ENCODE measurements at regions not wholly inside any gene's neighbourhood (a gene's known extent, or its start where the extent isn't known, plus 50 kb on each side); places are given as distances from the start of the nearest gene placed in this dataset.

DNA sequence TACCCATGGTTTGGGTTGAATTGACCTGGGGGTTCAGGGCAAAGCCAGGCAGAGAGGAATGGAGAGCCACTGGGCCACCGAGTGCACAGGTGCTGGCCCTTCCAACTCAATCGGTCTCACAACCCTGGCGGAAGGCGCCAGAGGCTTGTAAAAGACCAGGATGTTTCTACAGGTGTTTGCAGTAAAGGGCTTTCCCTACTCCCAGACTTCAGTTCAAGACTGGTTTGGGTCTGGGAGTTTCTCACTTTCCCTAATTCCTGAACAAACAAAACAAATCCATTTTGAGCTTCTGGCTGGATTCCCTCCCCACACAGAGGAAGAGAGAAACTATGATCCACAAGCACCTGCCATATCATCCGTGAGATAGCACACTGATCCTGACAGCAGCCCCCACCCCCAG lies 125.2 kb upstream of the KLF4 start:
- no peak overlapping the region for H3K4me3 ChIP-seq (ENCODE audit: low read depth, low read length)
- H3K36me3 ChIP-seq (ENCODE audit: control insufficient read depth, insufficient read depth, low read length), result no peaks in the 10 kb centered on the region
- no peak overlapping the region for H3K27ac ChIP-seq (ENCODE audit: low read depth, low read length)
- H3K4me1 ChIP-seq (ENCODE audit: control insufficient read depth, insufficient read depth, low read length), result no peaks in the 10 kb centered on the region
- no peaks in the 10 kb centered on the region for H3K9me3 ChIP-seq (ENCODE audit: control insufficient read depth, insufficient read depth, low read length)
- DNase-seq (ENCODE audit: low read depth in 4 of 6, low spot score in 6 of 6), result no peak
- H3K27me3 ChIP-seq (ENCODE audit: control insufficient read depth, insufficient read depth, low read length), result no peaks in the 10 kb centered on the region
- 77% methylated on average over 4 of the region's 5 CpGs for WGBS (ENCODE audit: insufficient coverage)

DNA sequence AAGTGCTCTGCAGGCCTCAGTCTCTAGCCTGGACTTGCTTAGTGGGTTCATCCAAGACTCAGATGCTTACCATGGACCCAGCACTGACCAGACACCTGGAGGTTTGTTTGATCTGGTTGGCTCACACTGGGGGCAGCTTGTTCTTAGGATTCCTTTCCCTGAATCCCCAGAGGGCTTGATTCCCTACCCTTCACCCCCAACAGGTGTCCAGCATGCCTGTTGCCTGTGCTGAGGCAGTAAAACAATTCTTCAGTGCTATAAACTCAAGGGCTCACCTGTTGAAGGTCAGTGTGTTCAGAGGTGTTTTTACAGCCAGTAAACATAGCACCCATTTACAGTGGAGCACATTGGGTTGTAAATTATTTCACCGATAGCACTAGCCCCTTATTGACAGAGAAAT lies 123.8 kb upstream of the KLF4 start:
- H3K4me3 ChIP-seq (ENCODE audit: low read depth, low read length), result no peak overlapping the region
- no peaks in the 10 kb centered on the region for H3K4me1 ChIP-seq (ENCODE audit: control insufficient read depth, insufficient read depth, low read length)
- H3K9me3 ChIP-seq (ENCODE audit: control insufficient read depth, insufficient read depth, low read length), result no peaks in the 10 kb centered on the region
- no peak overlapping the region for H3K27ac ChIP-seq (ENCODE audit: low read depth, low read length)
- H3K27me3 ChIP-seq (ENCODE audit: control insufficient read depth, insufficient read depth, low read length), result no peaks in the 10 kb centered on the region
- H3K36me3 ChIP-seq (ENCODE audit: control insufficient read depth, insufficient read depth, low read length), result no peaks in the 10 kb centered on the region
- WGBS (ENCODE audit: insufficient coverage), result no CpG with 5 or more reads among the region's 1 CpG
- no peak for DNase-seq (ENCODE audit: low read depth in 4 of 6, low spot score in 6 of 6)

DNA sequence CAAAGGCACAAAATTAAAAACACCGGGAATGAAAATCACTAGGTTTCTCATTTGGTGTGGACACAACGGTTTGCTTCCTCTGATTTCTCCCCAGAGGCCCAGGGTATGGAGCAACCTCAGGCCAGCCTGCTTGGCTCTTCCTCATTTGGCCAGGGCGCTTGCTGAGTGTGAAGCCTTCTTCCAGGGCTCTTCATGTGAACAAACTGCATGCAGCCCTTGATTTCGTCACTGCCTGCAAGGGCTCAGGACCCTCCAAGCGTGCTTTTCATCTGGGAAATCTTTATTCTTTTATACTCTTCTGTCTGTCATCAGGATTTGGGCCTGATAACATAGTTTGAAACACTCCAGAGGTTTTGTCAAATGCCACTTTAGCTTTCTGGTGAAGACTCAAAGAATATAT lies 122.6 kb upstream of the KLF4 start:
- 90% methylated on average over 5 of the region's 5 CpGs for WGBS (ENCODE audit: insufficient coverage)
- Histone ChIP-seq H3K9me3 (ENCODE audit: control insufficient read depth, insufficient read depth, low read length) (no peaks in the 10 kb centered on the region), H3K27ac (ENCODE audit: low read depth, low read length) (no peak overlapping the region), H3K27me3 (ENCODE audit: control insufficient read depth, insufficient read depth, low read length) (no peaks in the 10 kb centered on the region), H3K4me1 (ENCODE audit: control insufficient read depth, insufficient read depth, low read length) (no peaks in the 10 kb centered on the region), H3K36me3 (ENCODE audit: control insufficient read depth, insufficient read depth, low read length) (no peaks in the 10 kb centered on the region), H3K4me3 (ENCODE audit: low read depth, low read length) (no peak overlapping the region)
- no peak for DNase-seq (ENCODE audit: low read depth in 4 of 6, low spot score in 6 of 6)

DNA sequence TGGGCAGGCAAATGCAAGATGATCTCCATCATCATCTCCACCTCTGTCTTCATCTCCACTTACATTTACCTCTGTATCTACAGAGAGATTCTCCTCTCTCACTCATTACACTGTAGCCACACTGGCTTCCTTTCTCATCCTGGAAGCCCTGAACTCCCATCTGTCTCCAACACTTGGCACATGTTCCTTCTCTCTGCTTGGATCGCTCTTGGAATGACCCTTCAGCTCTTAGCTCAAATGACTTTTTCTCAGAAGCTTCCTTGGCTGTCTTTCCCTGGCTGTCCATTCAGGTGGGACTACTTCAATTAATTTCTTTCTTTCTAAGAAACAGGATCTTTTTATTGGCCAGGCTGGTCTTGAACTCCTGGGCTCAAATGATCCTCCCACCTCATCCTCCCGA lies 120.0 kb upstream of the KLF4 start:
- H3K4me1 ChIP-seq (ENCODE audit: control insufficient read depth, insufficient read depth, low read length), result no peaks in the 10 kb centered on the region
- no peak overlapping the region for H3K4me3 ChIP-seq (ENCODE audit: low read depth, low read length)
- no peaks in the 10 kb centered on the region for H3K36me3 ChIP-seq (ENCODE audit: control insufficient read depth, insufficient read depth, low read length)
- 88% methylated on average over 2 of the region's 2 CpGs for WGBS (ENCODE audit: insufficient coverage)
- no peak for DNase-seq (ENCODE audit: low read depth in 4 of 6, low spot score in 6 of 6)
- no peaks in the 10 kb centered on the region for H3K27me3 ChIP-seq (ENCODE audit: control insufficient read depth, insufficient read depth, low read length)
- H3K27ac ChIP-seq (ENCODE audit: low read depth, low read length), result no peak overlapping the region
- no peaks in the 10 kb centered on the region for H3K9me3 ChIP-seq (ENCODE audit: control insufficient read depth, insufficient read depth, low read length)

DNA sequence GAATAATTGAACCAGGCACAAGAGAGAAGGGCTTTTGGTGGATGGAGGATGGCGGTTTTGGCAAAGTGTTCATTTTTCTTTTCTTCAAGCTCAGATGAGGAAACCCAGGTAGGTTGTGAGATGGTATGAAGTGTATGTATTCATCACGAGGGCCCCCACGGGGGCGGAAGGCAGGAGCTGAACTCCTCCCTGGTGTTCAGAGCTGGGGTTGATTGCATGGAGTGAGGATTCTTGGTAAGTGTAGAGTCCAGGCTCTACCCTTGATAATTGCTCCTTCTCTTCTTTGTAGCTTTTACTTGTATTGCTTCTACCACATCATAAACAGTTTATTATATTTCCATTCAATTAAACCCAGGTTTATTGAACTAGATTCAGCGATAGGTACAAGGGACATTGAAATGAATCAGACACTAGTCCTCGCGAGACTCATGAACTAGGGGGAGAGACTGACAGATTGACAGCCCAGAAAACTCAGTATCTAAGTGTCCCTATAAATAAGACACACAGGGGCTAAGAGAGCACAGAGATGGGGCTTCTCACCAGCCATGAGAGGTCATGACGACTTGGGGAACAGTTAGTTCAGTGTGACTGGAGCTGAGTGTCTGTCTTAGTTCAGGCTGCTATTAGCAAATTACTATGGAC lies 116.7 kb upstream of the KLF4 start:
- WGBS (ENCODE audit: insufficient coverage), result 84% methylated on average over 5 of the region's 8 CpGs
- H3K27ac ChIP-seq (ENCODE audit: low read depth, low read length), result no peak overlapping the region
- H3K27me3 ChIP-seq (ENCODE audit: control insufficient read depth, insufficient read depth, low read length), result no peaks in the 10 kb centered on the region
- H3K36me3 ChIP-seq (ENCODE audit: control insufficient read depth, insufficient read depth, low read length), result no peaks in the 10 kb centered on the region
- no peak for DNase-seq (ENCODE audit: low read depth in 4 of 6, low spot score in 6 of 6)
- no peak overlapping the region for H3K4me3 ChIP-seq (ENCODE audit: low read depth, low read length)
- H3K4me1 ChIP-seq (ENCODE audit: control insufficient read depth, insufficient read depth, low read length), result no peaks in the 10 kb centered on the region
- H3K9me3 ChIP-seq (ENCODE audit: control insufficient read depth, insufficient read depth, low read length), result no peaks in the 10 kb centered on the region

DNA sequence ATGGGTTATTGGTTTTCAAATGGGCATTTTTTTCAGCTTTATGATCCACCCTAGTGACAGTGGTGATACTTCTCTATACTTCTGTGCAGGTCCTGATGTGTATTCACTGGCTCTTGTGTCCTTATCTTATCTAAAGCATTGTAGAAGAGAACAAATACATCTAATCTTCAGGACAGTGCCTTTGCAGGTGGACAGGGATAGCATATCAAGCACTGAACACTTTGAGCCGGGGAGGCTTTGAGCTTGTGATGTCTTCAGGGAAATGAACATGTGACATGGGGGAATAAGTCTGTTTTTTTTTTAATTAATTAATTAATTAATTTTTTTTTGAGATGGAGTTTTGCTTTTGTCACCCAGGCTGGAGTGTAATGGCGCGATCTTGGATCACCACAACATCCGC lies 115.5 kb upstream of the KLF4 start:
- H3K27ac ChIP-seq (ENCODE audit: low read depth, low read length), result no peak overlapping the region
- no CpG with 5 or more reads among the region's 4 CpGs for WGBS (ENCODE audit: insufficient coverage)

DNA sequence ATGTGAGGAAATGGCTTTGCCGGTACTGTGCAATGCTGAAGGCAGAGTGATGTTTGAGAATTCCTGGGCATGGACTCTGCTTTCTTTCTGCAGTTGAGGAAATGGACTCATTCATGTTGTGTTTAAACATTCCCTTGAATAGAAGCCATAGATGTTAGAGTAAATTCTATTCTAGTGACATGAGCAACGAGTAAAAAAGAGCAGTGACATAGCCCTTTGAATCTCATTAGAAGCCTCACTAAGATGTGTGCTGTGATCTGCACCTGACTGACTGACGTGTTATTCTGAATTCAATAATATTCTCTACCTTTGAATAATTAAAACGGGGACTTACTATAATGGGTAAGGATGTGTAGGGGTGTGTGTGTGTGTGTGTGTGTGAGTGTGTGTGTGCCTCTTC lies 113.7 kb upstream of the KLF4 start:
- H3K4me3 ChIP-seq (ENCODE audit: low read depth, low read length), result no peak overlapping the region
- no peaks in the 10 kb centered on the region for H3K4me1 ChIP-seq (ENCODE audit: control insufficient read depth, insufficient read depth, low read length)
- DNase-seq (ENCODE audit: low read depth in 4 of 6, low spot score in 6 of 6), result no peak
- no peaks in the 10 kb centered on the region for H3K27me3 ChIP-seq (ENCODE audit: control insufficient read depth, insufficient read depth, low read length)
- no peak overlapping the region for H3K27ac ChIP-seq (ENCODE audit: low read depth, low read length)
- H3K9me3 ChIP-seq (ENCODE audit: control insufficient read depth, insufficient read depth, low read length), result no peaks in the 10 kb centered on the region
- no peaks in the 10 kb centered on the region for H3K36me3 ChIP-seq (ENCODE audit: control insufficient read depth, insufficient read depth, low read length)
- WGBS (ENCODE audit: insufficient coverage), result no CpG with 5 or more reads among the region's 4 CpGs

More for the DNA sequence above, 115.5 kb upstream of the KLF4 start:
- H3K4me1 ChIP-seq (ENCODE audit: control insufficient read depth, insufficient read depth, low read length), result no peaks in the 10 kb centered on the region
- H3K36me3 ChIP-seq (ENCODE audit: control insufficient read depth, insufficient read depth, low read length), result no peaks in the 10 kb centered on the region
- no peak overlapping the region for H3K4me3 ChIP-seq (ENCODE audit: low read depth, low read length)
- no peaks in the 10 kb centered on the region for H3K27me3 ChIP-seq (ENCODE audit: control insufficient read depth, insufficient read depth, low read length)
- no peaks in the 10 kb centered on the region for H3K9me3 ChIP-seq (ENCODE audit: control insufficient read depth, insufficient read depth, low read length)
- no peak for DNase-seq (ENCODE audit: low read depth in 4 of 6, low spot score in 6 of 6)

DNA sequence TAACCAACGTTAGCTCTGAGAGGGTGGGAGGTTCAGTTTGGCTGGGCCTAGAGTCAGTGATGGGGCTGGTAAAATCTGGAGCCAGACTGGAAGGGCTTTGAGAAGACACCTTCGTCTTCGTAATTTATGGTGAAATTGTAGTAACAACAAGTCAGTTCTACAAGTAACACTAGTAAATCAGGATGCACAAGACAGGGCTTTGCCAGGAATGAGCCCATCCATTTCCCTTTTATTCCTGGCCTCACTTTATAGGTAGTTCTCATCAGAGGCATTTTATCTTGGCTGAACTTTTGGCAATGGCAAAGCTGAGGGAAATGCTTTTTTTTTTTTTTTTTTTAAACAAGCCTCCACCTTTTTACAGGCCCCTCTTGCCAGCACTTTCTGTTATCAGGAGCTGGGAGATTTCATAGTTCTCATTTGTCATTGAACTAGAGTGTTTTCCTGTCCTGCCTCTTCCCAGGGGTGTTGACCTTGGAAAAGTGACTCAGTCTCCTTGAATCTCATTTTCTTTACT lies 110.5 kb upstream of the KLF4 start:
- Histone ChIP-seq H3K27ac (ENCODE audit: low read depth, low read length) (no peak overlapping the region), H3K9me3 (ENCODE audit: control insufficient read depth, insufficient read depth, low read length) (no peaks in the 10 kb centered on the region), H3K4me1 (ENCODE audit: control insufficient read depth, insufficient read depth, low read length) (no peaks in the 10 kb centered on the region), H3K27me3 (ENCODE audit: control insufficient read depth, insufficient read depth, low read length) (no peaks in the 10 kb centered on the region), H3K36me3 (ENCODE audit: control insufficient read depth, insufficient read depth, low read length) (no peaks in the 10 kb centered on the region), H3K4me3 (ENCODE audit: low read depth, low read length) (no peak overlapping the region)
- DNase-seq (ENCODE audit: low read depth in 4 of 6, low spot score in 6 of 6), result peak in 1 of 6 donors; percentile 7
- no CpG with 5 or more reads among the region's 3 CpGs for WGBS (ENCODE audit: insufficient coverage)

DNA sequence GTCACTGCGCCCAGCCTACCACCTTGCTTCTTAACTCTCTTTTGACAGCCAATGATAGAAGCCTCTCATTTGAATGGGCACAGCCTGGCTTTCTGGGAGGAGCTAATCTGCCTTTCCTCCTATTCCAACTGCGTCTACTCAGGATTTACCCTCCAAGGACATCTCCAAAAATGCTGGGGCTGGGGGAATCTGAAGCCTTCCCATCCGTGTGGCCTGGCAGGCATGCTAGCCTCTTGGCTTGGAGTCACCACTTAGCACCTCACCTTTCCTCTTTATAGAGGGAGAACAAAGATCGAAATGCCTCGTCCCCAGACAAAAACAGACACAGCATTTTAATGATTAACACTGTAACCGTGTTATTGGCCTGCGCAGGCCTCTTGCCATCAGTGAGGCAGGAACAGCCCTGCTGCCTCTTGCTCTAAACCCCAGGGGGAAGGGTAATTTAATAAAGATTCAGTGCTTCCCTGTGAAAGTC lies 108.2 kb upstream of the KLF4 start:
- Histone ChIP-seq H3K27me3 (ENCODE audit: control insufficient read depth, insufficient read depth, low read length) (no peaks in the 10 kb centered on the region), H3K36me3 (ENCODE audit: control insufficient read depth, insufficient read depth, low read length) (no peaks in the 10 kb centered on the region), H3K4me3 (ENCODE audit: low read depth, low read length) (no peak overlapping the region), H3K27ac (ENCODE audit: low read depth, low read length) (no peak overlapping the region), H3K9me3 (ENCODE audit: control insufficient read depth, insufficient read depth, low read length) (no peaks in the 10 kb centered on the region), H3K4me1 (ENCODE audit: control insufficient read depth, insufficient read depth, low read length) (no peaks in the 10 kb centered on the region)
- WGBS (ENCODE audit: insufficient coverage), result 72% methylated on average over 3 of the region's 7 CpGs
- no peak for DNase-seq (ENCODE audit: low read depth in 4 of 6, low spot score in 6 of 6)

DNA sequence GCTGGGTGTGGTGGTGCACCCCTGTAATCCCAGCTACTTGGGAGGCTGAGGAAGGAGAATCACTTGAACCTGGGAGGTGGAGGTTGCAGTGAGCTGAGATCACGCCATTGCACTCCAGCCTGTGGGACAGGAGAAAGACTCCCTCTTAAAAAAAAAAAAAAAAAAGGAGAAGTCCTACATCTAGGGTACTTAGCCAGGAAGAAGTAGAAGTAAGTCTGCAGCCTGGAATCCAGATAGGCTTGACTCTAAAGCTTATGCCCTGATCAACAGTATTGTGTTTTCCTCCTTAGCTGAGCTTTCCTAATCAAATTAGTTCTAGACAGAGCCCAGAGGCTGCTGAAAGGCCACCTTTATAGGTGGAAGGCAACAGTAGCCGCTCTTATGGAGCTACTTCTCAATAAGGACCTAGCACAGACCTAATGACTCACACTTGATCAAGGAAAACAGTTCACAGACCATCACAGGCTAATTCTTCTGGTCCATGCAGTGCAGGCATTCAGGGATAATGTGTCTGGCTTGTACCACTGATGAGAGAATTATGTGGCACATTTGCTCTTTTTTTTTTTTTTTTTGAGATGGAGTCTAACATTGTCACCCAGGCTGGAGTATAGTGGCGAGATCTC lies 105.5 kb upstream of the KLF4 start:
- WGBS (ENCODE audit: insufficient coverage), result 100% methylated on average over 2 of the region's 3 CpGs
- Histone ChIP-seq H3K4me1 (ENCODE audit: control insufficient read depth, insufficient read depth, low read length) (no peaks in the 10 kb centered on the region), H3K27ac (ENCODE audit: low read depth, low read length) (no peak overlapping the region), H3K27me3 (ENCODE audit: control insufficient read depth, insufficient read depth, low read length) (no peaks in the 10 kb centered on the region), H3K36me3 (ENCODE audit: control insufficient read depth, insufficient read depth, low read length) (no peaks in the 10 kb centered on the region), H3K9me3 (ENCODE audit: control insufficient read depth, insufficient read depth, low read length) (no peaks in the 10 kb centered on the region), H3K4me3 (ENCODE audit: low read depth, low read length) (no peak overlapping the region)
- no peak for DNase-seq (ENCODE audit: low read depth in 4 of 6, low spot score in 6 of 6)
